H9 (cell line): ENCODE measurements at regions not wholly inside any gene's neighbourhood (a gene's known extent, or its start where the extent isn't known, plus 50 kb on each side); places are given as distances from the start of the nearest gene placed in this dataset.

Source experiments
- DNase-seq: peaks from one replicate; pipeline ENCODE4 v3.0.0-alpha.2; 2017
- H2AFZ ChIP-seq: one replicate; pipeline ENCODE4 v1.6.1; 2013; ENCODE audit warnings: mild to moderate bottlenecking, low read length, control low read depth, moderate library complexity
- H2AK5ac ChIP-seq: 2 replicates; pipeline ENCODE4 v1.6.1; 2013; ENCODE audit warnings: low read length, control low read depth, mixed read lengths; ENCODE audit not compliant: insufficient read length
- H2BK120ac ChIP-seq: one replicate; pipeline ENCODE4 v1.6.1; 2013; ENCODE audit warnings: low read depth, mild to moderate bottlenecking, low read length, control low read depth, inconsistent platforms; ENCODE audit not compliant: poor library complexity, severe bottlenecking
- H2BK12ac ChIP-seq: 2 replicates; pipeline ENCODE4 v1.6.1; 2013; ENCODE audit warnings: low read length, control low read depth, mixed read lengths, low read depth; ENCODE audit not compliant: insufficient read length
- H2BK15ac ChIP-seq: 2 replicates; pipeline ENCODE4 v1.6.1; 2013; ENCODE audit warnings: low read depth, low read length, control low read depth
- H2BK20ac ChIP-seq: one replicate; pipeline ENCODE4 v1.6.1; 2013; ENCODE audit warnings: low read depth, mild to moderate bottlenecking, low read length, control low read depth, inconsistent platforms; ENCODE audit not compliant: poor library complexity, severe bottlenecking
- H2BK5ac ChIP-seq: 2 replicates; pipeline ENCODE4 v1.6.1; 2013; ENCODE audit warnings: low read length, control low read depth, mixed read lengths; ENCODE audit not compliant: insufficient read length
- H3K14ac ChIP-seq: 2 replicates; pipeline ENCODE4 v1.6.1; 2013; ENCODE audit warnings: low read length, control low read depth; ENCODE audit not compliant: insufficient read depth
- H3K18ac ChIP-seq: 2 replicates; pipeline ENCODE4 v1.6.1; 2013; ENCODE audit warnings: low read depth, mild to moderate bottlenecking, mixed read lengths, low read length, control low read depth; ENCODE audit not compliant: insufficient read length
- H3K23ac ChIP-seq: 2 replicates; pipeline ENCODE4 v1.6.1; 2013; ENCODE audit warnings: low read length, control low read depth, mixed read lengths, low read depth; ENCODE audit not compliant: insufficient read length
- H3K23me2 ChIP-seq: 2 replicates; pipeline ENCODE4 v1.6.1; 2013; ENCODE audit warnings: low read depth, mild to moderate bottlenecking, mixed read lengths, low read length, control low read depth; ENCODE audit not compliant: insufficient read length, poor library complexity, severe bottlenecking
- H3K27ac ChIP-seq: 2 replicates; pipeline ENCODE4 v1.5.1; 2013; ENCODE audit warnings: low read length, control low read depth, mixed read lengths, low read depth; ENCODE audit not compliant: insufficient read length
- H3K27me3 ChIP-seq: 2 replicates; pipeline ENCODE4 v1.6.1; 2013; ENCODE audit warnings: low read length, control low read depth, inconsistent platforms; ENCODE audit not compliant: insufficient read depth
- H3K4ac ChIP-seq: 2 replicates; pipeline ENCODE4 v1.6.1; 2013; ENCODE audit warnings: low read depth, mild to moderate bottlenecking, control low read depth, inconsistent platforms, low read length, moderate library complexity
- H3K4me1 ChIP-seq: 2 replicates; pipeline ENCODE4 v1.6.1; 2013; ENCODE audit warnings: low read length, control low read depth, inconsistent platforms; ENCODE audit not compliant: insufficient read depth
- H3K4me2 ChIP-seq: 2 replicates; pipeline ENCODE4 v1.6.1; 2013; ENCODE audit warnings: low read length, control low read depth, mixed read lengths; ENCODE audit not compliant: insufficient read length, insufficient read depth
- H3K56ac ChIP-seq: 2 replicates; pipeline ENCODE4 v1.6.1; 2013; ENCODE audit warnings: low read depth, mild to moderate bottlenecking, mixed read lengths, low read length, control low read depth; ENCODE audit not compliant: insufficient read length
- H3K79me1 ChIP-seq: 2 replicates; pipeline ENCODE4 v1.6.1; 2013; ENCODE audit warnings: low read depth, mild to moderate bottlenecking, moderate library complexity, low read length, control low read depth, inconsistent platforms; ENCODE audit not compliant: insufficient read depth, poor library complexity, severe bottlenecking
- H3K79me2 ChIP-seq: 2 replicates; pipeline ENCODE4 v1.6.1; 2013; ENCODE audit warnings: low read length, control low read depth, inconsistent platforms; ENCODE audit not compliant: insufficient read depth
- H3K9ac ChIP-seq: 2 replicates; pipeline ENCODE4 v1.6.1; 2013; ENCODE audit warnings: low read length, control low read depth, mixed read lengths; ENCODE audit not compliant: insufficient read length; ENCODE audit errors: extremely low read depth
- H3K9me3 ChIP-seq: one replicate; pipeline ENCODE4 v1.6.1; 2013; ENCODE audit warnings: low read depth, low read length, inconsistent platforms; ENCODE audit not compliant: control insufficient read depth
- H3T11ph ChIP-seq: one replicate; pipeline ENCODE4 v1.6.1; 2013; ENCODE audit warnings: mild to moderate bottlenecking, low read length, control low read depth, inconsistent platforms
- H4K20me1 ChIP-seq: one replicate; pipeline ENCODE4 v1.6.1; 2013; ENCODE audit not compliant: control insufficient read depth, insufficient read length, insufficient read depth
- H4K5ac ChIP-seq: 2 replicates; pipeline ENCODE4 v1.6.1; 2013; ENCODE audit warnings: low read depth, mild to moderate bottlenecking, mixed read lengths, low read length, control low read depth; ENCODE audit not compliant: insufficient read length
- H4K8ac ChIP-seq: replicated peaks from 2 replicates; pipeline ENCODE4 v1.6.1; 2013; ENCODE audit warnings: low read length, control low read depth, mixed read lengths, low read depth; ENCODE audit not compliant: insufficient read length
- H4K91ac ChIP-seq: 2 replicates; pipeline ENCODE4 v1.6.1; 2013; ENCODE audit warnings: low read depth, mild to moderate bottlenecking, moderate library complexity, mixed read lengths, low read length, control low read depth; ENCODE audit not compliant: insufficient read length
- H3K27ac Mint-ChIP-seq, 3 experiments: 2 replicates in 2 of 3; 3 replicates in 1 of 3; pipeline ENCODE4 v1.8.0; 2020 to 2021; ENCODE audit warnings: mixed read lengths in 3 of 3, mild to moderate bottlenecking in 1 of 3, moderate library complexity in 1 of 3
- H3K27me3 Mint-ChIP-seq: 2 replicates; pipeline ENCODE4 v1.8.0; 2021; ENCODE audit warnings: low read depth, mild to moderate bottlenecking, moderate library complexity, mixed read lengths
- H3K36me3 Mint-ChIP-seq, 3 experiments: 2 replicates in 2 of 3; 3 replicates in 1 of 3; pipeline ENCODE4 v1.8.0; 2020 to 2021; ENCODE audit warnings: low read depth in 3 of 3, mixed read lengths in 3 of 3; ENCODE audit not compliant: insufficient read depth in 1 of 3
- H3K4me1 Mint-ChIP-seq, 2 experiments: 2 replicates each; pipeline ENCODE4 v1.8.0; 2020; ENCODE audit warnings: mixed read lengths in 2 of 2
- H3K4me3 Mint-ChIP-seq, 2 experiments: 2 replicates in 1 of 2; 3 replicates in 1 of 2; pipeline ENCODE4 v1.8.0; 2020 to 2021; ENCODE audit warnings: mild to moderate bottlenecking in 2 of 2, mixed read lengths in 2 of 2, moderate library complexity in 1 of 2
- H3K9me3 Mint-ChIP-seq, 2 experiments: 2 replicates in 1 of 2; 3 replicates in 1 of 2; pipeline ENCODE4 v1.8.0; 2020; ENCODE audit warnings: mild to moderate bottlenecking in 2 of 2, mixed read lengths in 2 of 2, moderate library complexity in 1 of 2
- CTCF ChIP-seq: fragments of 200-600 bp; sonication (generic); conservative IDR thresholded peaks from 3 replicates; pipeline ENCODE4 v1.8.0; 2021; ENCODE audit warnings: antibody characterized with exemption, mild to moderate bottlenecking
- WGBS: extraction: QIAGEN DNeasy Blood & Tissue Kit; methylation state at CpG from one replicate; pipeline ENCODE4 v1.1.7; 2013; ENCODE audit warnings: missing lambda C conversion rate, low lambda C conversion rate, mixed read lengths; ENCODE audit not compliant: insufficient read length; ENCODE audit errors: extremely low coverage; 5-methylcytosine and 5-hydroxymethylcytosine counted together

- Histone ChIP-seq H3K27me3 (no peaks in the 10 kb centered on the region), H3K4me1 (no peaks in the 10 kb centered on the region), H3K4me2 (no peak overlapping the region), H2BK120ac (no peak overlapping the region), H3K9ac (no peak overlapping the region), H4K91ac (no peak overlapping the region), H3K56ac (no peak overlapping the region), H3K23me2 (no peaks in the 10 kb centered on the region), H2BK20ac (no peak overlapping the region), H2BK5ac (no peak overlapping the region), H3K23ac (no peak overlapping the region), H4K8ac (no peak overlapping the region), H3K18ac (no peak overlapping the region), H3K4ac (no peak overlapping the region), H3K9me3 (no peaks in the 10 kb centered on the region), H3K79me2 (no peaks in the 10 kb centered on the region), H4K5ac (no peak overlapping the region), H4K20me1 (no peaks in the 10 kb centered on the region), H3T11ph (no peak overlapping the region), H2BK15ac (no peak overlapping the region), H3K14ac (no peak overlapping the region), H3K79me1 (no peaks in the 10 kb centered on the region), H2BK12ac (no peak overlapping the region), H3K27ac (no peak overlapping the region), H2AFZ (no peak overlapping the region), H2AK5ac (no peak overlapping the region)
- no peaks in the 10 kb centered on the region for H3K36me3 Mint-ChIP-seq
- no peak overlapping the region for H3K4me3 Mint-ChIP-seq
- no peak overlapping the region for H3K27ac Mint-ChIP-seq
- DNase-seq = no peak
- H3K27me3 Mint-ChIP-seq = no peaks in the 10 kb centered on the region
- no CpG with 5 or more reads among the region's 1 CpG for WGBS
- no peaks in the 10 kb centered on the region for H3K4me1 Mint-ChIP-seq
- H3K9me3 Mint-ChIP-seq = no peaks in the 10 kb centered on the region
- no peak for TF ChIP-seq CTCF
Observed at GRCh38 chr6:67127041-67127440, 1420.0 kb upstream of the EYS start.
